GM12878 (cell line): ENCODE measurements at regions not wholly inside any gene's neighbourhood (a gene's known extent, or its start where the extent isn't known, plus 50 kb on each side); places are given as distances from the start of the nearest gene placed in this dataset.

ENCODE experiments used
- ATAC-seq: fragments of 200-7000 bp; cut with Tn5 transposase; 3 replicates; pipeline ENCODE4 v1.9.1; 2020; ENCODE audit warnings: mild to moderate bottlenecking, moderate library complexity
- BruUV-seq: library from RNA; stranded (reverse); fragments of 400-500 nt; replicated peaks from 2 replicates; lab custom pipeline; 2021; lab: Mats Ljungman, UMichigan
- CTCF ChIA-PET: fragments of 300-600 bp; sonication (Branson Sonifier 250); formaldehyde crosslinking; extraction: SDS; loops from one replicate; lab custom pipeline; 2021; ENCODE audit warnings: inconsistent platforms; lab: Yijun Ruan, JAX
- POLR2A ChIA-PET: fragments of 350-600 bp; formaldehyde crosslinking; extraction: SDS; loops from one replicate; lab custom pipeline; 2021; ENCODE audit warnings: inconsistent platforms; lab: Charles Lee
- RAD21 ChIA-PET: fragments of 300-600 bp; sonication (Branson Sonifier 250); formaldehyde crosslinking; loops from one replicate; lab custom pipeline; 2023; ENCODE audit warnings: antibody characterized with exemption; ENCODE audit not compliant: unreplicated experiment; lab: Charles Lee
- SMC1A ChIA-PET: fragments of 300-600 bp; sonication (Branson Sonifier 250); formaldehyde crosslinking; loops from one replicate; lab custom pipeline; 2023; ENCODE audit not compliant: unreplicated experiment, uncharacterized antibody; lab: Charles Lee
- DNase-seq: peaks from one replicate; pipeline ENCODE4 v3.0.0-alpha.2; 2011; ENCODE audit warnings: low read depth, low spot score
- FAIRE-seq: peaks from 3 replicates; lab custom pipeline; 2011; peaks lifted over from hg19 to GRCh38; lab: Jason Lieb, UNC
- H2AFZ ChIP-seq: 2 replicates; pipeline ENCODE4 v1.6.0; 2011; ENCODE audit warnings: low read depth, low read length, control low read depth; ENCODE audit not compliant: control insufficient read depth
- H3K27ac ChIP-seq: 2 replicates; pipeline ENCODE4 v1.5.1; 2011; ENCODE audit warnings: control low read depth; ENCODE audit not compliant: control insufficient read depth, insufficient read depth
- H3K27me3 ChIP-seq, 2 experiments: replicated peaks in 1 of 2; 2 replicates each; pipeline versions ENCODE4 v1.6.0 to v1.6.1; 2011; ENCODE audit warnings: low read length in 1 of 2; ENCODE audit not compliant: control insufficient read depth in 2 of 2, insufficient read depth in 2 of 2
- H3K36me3 ChIP-seq, 2 experiments: 2 replicates each; pipeline ENCODE4 v1.5.1; 2011; ENCODE audit warnings: low read length in 1 of 2; ENCODE audit not compliant: control insufficient read depth in 2 of 2, insufficient read depth in 2 of 2
- H3K4me1 ChIP-seq: 2 replicates; pipeline ENCODE4 v1.6.1; 2011; ENCODE audit warnings: mild to moderate bottlenecking, low read length, moderate library complexity, mixed read lengths; ENCODE audit not compliant: control insufficient read depth, insufficient read depth
- H3K4me2 ChIP-seq: 2 replicates; pipeline ENCODE4 v1.6.0; 2011; ENCODE audit warnings: control low read depth; ENCODE audit not compliant: control insufficient read depth, insufficient read depth
- H3K4me3 ChIP-seq: fragments of 200-600 bp; sonication (generic); 2 replicates; pipeline ENCODE4 v1.5.1; 2016
- H3K79me2 ChIP-seq: 2 replicates; pipeline ENCODE4 v1.6.0; 2011; ENCODE audit warnings: low read length; ENCODE audit not compliant: control insufficient read depth, insufficient read depth
- H3K9ac ChIP-seq: 2 replicates; pipeline ENCODE4 v1.8.0; 2011; ENCODE audit warnings: low read length, control low read depth, mixed read lengths; ENCODE audit not compliant: control insufficient read depth, insufficient read depth
- H3K9me3 ChIP-seq: replicated peaks from 3 replicates; pipeline ENCODE4 v1.5.1; 2011; ENCODE audit warnings: mild to moderate bottlenecking, low read length; ENCODE audit not compliant: control insufficient read depth, insufficient read depth
- H4K20me1 ChIP-seq: 2 replicates; pipeline ENCODE4 v1.6.0; 2011; ENCODE audit not compliant: control insufficient read depth, insufficient read depth
- BACH1 ChIP-seq: fragments of 450-650 bp; IDR thresholded peaks from 2 replicates; pipeline ENCODE4 v1.6.1; 2017; ENCODE audit warnings: mild to moderate bottlenecking, borderline replicate concordance
- BCL3 ChIP-seq: IDR thresholded peaks from 2 replicates; pipeline ENCODE4 v1.6.1; 2011; ENCODE audit warnings: borderline replicate concordance, low read depth, mild to moderate bottlenecking, moderate library complexity, low read length; ENCODE audit not compliant: insufficient read depth, poor library complexity, severe bottlenecking
- IKZF1 ChIP-seq: fragments of 450-650 bp; conservative IDR thresholded peaks from 2 replicates; pipeline ENCODE4 v1.6.1; 2017; ENCODE audit warnings: antibody characterized with exemption, mild to moderate bottlenecking
- IRF3 ChIP-seq: fragments of 450-650 bp; IDR thresholded peaks from 2 replicates; pipeline ENCODE4 v1.6.1; 2014; ENCODE audit warnings: mild to moderate bottlenecking
- LARP7 ChIP-seq: fragments of 450-650 bp; IDR thresholded peaks from 2 replicates; pipeline ENCODE4 v1.6.1; 2017; ENCODE audit warnings: mild to moderate bottlenecking
- POLR2AphosphoS5 ChIP-seq: IDR thresholded peaks from 2 replicates; pipeline ENCODE4 v1.6.1; 2011; ENCODE audit warnings: mild to moderate bottlenecking, low read length, inconsistent platforms
- RELA ChIP-seq: fragments of 450-650 bp; IDR thresholded peaks from 2 replicates; pipeline ENCODE4 v1.8.0; 2014; ENCODE audit warnings: borderline replicate concordance; ENCODE audit not compliant: partially characterized antibody
- SMAD1 ChIP-seq: fragments of 450-650 bp; IDR thresholded peaks from 2 replicates; pipeline ENCODE4 v1.6.1; 2018; ENCODE audit warnings: mild to moderate bottlenecking, low read depth; ENCODE audit not compliant: partially characterized antibody
- SP1 ChIP-seq: IDR thresholded peaks from one replicate; pipeline ENCODE4 v1.6.1; 2011; ENCODE audit warnings: low read depth, low read length
- TBL1XR1 ChIP-seq: IDR thresholded peaks from 2 replicates; pipeline ENCODE4 v1.6.1; 2012; ENCODE audit warnings: low read depth, low read length, improper control_type of control experiment
- ZSCAN29 ChIP-seq: fragments of 450-650 bp; IDR thresholded peaks from 2 replicates; pipeline ENCODE4 v1.6.1; 2017; ENCODE audit warnings: mild to moderate bottlenecking, moderate library complexity
- WGBS: methylation state at CpG from one replicate; pipeline ENCODE4 v1.1.6; 2016; ENCODE audit warnings: low lambda C conversion rate; ENCODE audit not compliant: insufficient replicate concordance, insufficient coverage; ENCODE audit errors: missing lambda C conversion rate; 5-methylcytosine and 5-hydroxymethylcytosine counted together
- in situ Hi-C: fragments of 300-500 bp; cut with MboI; formaldehyde crosslinking; loops from 9 replicates; pipeline ENCODE4 v1.14.3; 2018; ENCODE audit warnings: mixed read lengths
- intact Hi-C: fragments of 100-400 bp; cut with micrococcal nuclease; formaldehyde crosslinking; loops from one replicate; pipeline ENCODE4 v1.14.2; 2022; ENCODE audit not compliant: unreplicated experiment
- TF ChIP-seq, protein P1 (sequence below): fragments of 450-650 bp; IDR thresholded peaks from 2 replicates; pipeline ENCODE4 v1.6.1; 2016; ENCODE audit warnings: mild to moderate bottlenecking

GRCh38 chr14:46480817-46481216, 170.8 kb downstream of the RPL10L start:
- ChIA-PET RAD21 (interaction anchor here (1.8 kb wide), 1 partner anchor 9 kb away, joined by 6 read pairs; no protein-coding TSS in a partner anchor), CTCF (interaction anchor here (1.4 to 2.0 kb wide), 2 partner anchors 10 kb away, joined by 3 to 6 read pairs; no protein-coding TSS in a partner anchor), SMC1A (interaction anchor here (1.2 to 2.1 kb wide), 3 partner anchors 9 to 18 kb away, joined by 4 to 8 read pairs (median 7); no protein-coding TSS in a partner anchor), POLR2A (interaction anchor here (1.2 kb wide), 1 partner anchor 10 kb away, joined by 3 read pairs; no protein-coding TSS in a partner anchor)
- in situ Hi-C loops, result no loop called here
- H3K4me1 ChIP-seq, result no peaks in the 10 kb centered on the region
- ATAC-seq, result no peak
- H3K36me3 ChIP-seq, result no peaks in the 10 kb centered on the region
- H3K27ac ChIP-seq, result no peak overlapping the region
- no peak overlapping the region for H2AFZ ChIP-seq
- no peaks in the 10 kb centered on the region for H4K20me1 ChIP-seq
- no peak overlapping the region for H3K4me3 ChIP-seq
- no peak overlapping the region for H3K9ac ChIP-seq
- no peak for DNase-seq
- TF ChIP-seq, protein P1, sequence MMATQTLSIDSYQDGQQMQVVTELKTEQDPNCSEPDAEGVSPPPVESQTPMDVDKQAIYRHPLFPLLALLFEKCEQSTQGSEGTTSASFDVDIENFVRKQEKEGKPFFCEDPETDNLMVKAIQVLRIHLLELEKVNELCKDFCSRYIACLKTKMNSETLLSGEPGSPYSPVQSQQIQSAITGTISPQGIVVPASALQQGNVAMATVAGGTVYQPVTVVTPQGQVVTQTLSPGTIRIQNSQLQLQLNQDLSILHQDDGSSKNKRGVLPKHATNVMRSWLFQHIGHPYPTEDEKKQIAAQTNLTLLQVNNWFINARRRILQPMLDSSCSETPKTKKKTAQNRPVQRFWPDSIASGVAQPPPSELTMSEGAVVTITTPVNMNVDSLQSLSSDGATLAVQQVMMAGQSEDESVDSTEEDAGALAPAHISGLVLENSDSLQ, result no peak
- TF ChIP-seq IKZF1 (no peak), RELA (no peak), IRF3 (no peak), SP1 (no peak), TBL1XR1 (no peak), BCL3 (no peak), BACH1 (no peak), POLR2AphosphoS5 (no peak), LARP7 (no peak), SMAD1 (no peak), ZSCAN29 (no peak)
- FAIRE-seq, result no peak
- no peaks in the 10 kb centered on the region for H3K79me2 ChIP-seq
- BruUV-seq, result no TSS peak
- 0% methylated on average over 3 of the region's 3 CpGs for WGBS
- no peak overlapping the region for H3K4me2 ChIP-seq
- no peaks in the 10 kb centered on the region for H3K27me3 ChIP-seq
- intact Hi-C loops, result no loop called here
- H3K9me3 ChIP-seq, result no peaks in the 10 kb centered on the region
